AG09319 (cell line): ENCODE measurements at regions not wholly inside any gene's neighbourhood (a gene's known extent, or its start where the extent isn't known, plus 50 kb on each side); places are given as distances from the start of the nearest gene placed in this dataset.

Source experiments
- DNase-seq: peaks from one replicate; pipeline ENCODE4 v3.0.0-alpha.2; 2010; ENCODE audit warnings: low read depth; ENCODE audit errors: extremely low read depth
- TF ChIP-seq, protein P1 (sequence below): IDR thresholded peaks from 2 replicates; pipeline ENCODE4 v1.5.1; 2011; ENCODE audit warnings: low read depth, mild to moderate bottlenecking, inconsistent platforms, low read length, moderate library complexity

DNA sequence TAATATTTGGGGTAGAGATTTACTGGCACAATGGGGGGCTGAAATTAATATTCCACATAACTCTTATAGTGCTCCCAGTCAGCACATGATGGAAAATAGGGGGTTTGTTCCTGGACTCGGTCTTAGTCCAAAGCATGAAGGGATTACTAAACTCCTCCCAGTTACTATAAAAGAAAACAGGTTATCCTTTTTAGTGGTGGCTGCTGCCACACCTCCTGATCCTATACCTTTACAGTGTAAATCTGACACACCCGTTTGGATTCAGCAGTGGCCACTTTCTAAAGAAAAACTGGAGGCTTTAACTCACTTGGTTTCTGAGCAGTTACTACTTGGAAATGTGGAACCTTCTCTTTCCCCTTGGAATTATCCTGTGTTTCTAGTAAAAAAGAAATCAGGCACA, 572.9 kb upstream of the PTGER4 start:
- DNase-seq, result no peak
- TF ChIP-seq, protein P1, sequence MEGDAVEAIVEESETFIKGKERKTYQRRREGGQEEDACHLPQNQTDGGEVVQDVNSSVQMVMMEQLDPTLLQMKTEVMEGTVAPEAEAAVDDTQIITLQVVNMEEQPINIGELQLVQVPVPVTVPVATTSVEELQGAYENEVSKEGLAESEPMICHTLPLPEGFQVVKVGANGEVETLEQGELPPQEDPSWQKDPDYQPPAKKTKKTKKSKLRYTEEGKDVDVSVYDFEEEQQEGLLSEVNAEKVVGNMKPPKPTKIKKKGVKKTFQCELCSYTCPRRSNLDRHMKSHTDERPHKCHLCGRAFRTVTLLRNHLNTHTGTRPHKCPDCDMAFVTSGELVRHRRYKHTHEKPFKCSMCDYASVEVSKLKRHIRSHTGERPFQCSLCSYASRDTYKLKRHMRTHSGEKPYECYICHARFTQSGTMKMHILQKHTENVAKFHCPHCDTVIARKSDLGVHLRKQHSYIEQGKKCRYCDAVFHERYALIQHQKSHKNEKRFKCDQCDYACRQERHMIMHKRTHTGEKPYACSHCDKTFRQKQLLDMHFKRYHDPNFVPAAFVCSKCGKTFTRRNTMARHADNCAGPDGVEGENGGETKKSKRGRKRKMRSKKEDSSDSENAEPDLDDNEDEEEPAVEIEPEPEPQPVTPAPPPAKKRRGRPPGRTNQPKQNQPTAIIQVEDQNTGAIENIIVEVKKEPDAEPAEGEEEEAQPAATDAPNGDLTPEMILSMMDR, result no peak

GRCh38 chr5:40098313-40098712, 581.4 kb upstream of the PTGER4 start:
- DNase-seq, result no peak

DNA sequence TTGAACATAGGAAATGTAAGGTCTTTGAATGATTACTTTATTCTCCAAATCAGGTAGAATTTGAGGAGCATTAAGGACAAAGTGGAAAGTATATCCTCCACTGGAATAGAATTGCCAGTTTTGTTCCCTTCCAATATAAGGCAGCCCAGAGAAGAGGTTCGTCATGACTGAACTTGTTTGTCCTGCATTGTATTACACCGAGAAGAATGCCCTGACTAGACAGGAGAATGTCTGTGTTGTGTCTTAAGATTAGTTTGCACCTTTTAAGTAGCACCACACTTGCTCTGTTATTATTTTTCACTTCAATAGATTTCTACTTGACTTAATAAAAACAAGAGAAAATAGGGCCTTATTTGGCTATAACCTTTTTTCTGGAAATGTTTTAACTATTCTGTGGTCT, 586.2 kb upstream of the PTGER4 start:
- no peak for DNase-seq
- TF ChIP-seq, protein P1, result no peak

More at GRCh38 chr5:40098313-40098712, 581.4 kb upstream of the PTGER4 start:
- TF ChIP-seq, protein P1, result no peak

GRCh38 chr5:40089269-40089668, 590.4 kb upstream of the PTGER4 start:
- TF ChIP-seq, protein P1, result no peak
- DNase-seq, result no peak

DNA sequence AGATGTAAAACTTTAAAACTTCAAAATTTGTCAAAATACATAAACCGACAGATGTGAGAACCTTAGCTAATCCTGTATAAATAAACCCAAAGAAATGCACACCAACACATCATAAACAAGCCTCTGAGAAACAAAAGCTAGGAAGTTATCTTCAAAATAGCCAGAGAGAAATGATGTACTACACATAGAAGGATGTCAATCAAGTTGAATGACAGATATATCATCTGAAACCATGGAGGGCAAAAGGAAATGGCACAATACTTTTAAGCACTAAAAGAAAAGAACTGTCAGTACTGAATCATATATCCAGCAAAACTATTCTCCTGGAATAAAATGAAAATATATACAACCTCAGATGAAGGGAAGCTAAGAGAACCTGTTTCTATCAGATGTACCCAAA, 595.1 kb upstream of the PTGER4 start:
- DNase-seq, result no peak
- TF ChIP-seq, protein P1, result no peak

- DNase-seq, result no peak
- TF ChIP-seq, protein P1, result no peak
Observed at GRCh38 chr5:40082313-40082712, 597.4 kb upstream of the PTGER4 start.

DNA sequence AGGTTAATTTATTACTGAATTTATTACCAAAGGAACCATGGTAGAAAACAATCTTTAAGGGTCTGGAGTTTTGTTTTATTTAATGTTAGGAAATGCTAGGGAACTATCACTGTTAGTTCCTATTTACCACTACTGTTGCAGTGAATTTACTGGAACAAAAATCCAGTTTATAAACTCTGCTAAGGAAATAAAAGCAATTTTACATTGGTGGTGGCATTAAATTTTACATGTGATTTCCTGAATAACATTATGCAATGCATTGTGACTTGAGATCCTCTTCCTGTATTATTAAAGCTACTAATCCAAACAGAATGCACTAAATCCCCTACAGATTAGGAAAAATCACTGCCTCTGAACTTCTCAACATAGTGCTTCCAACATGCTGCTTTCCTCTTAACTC, 599.5 kb upstream of the PTGER4 start:
- TF ChIP-seq, protein P1, result no peak
- no peak for DNase-seq
